HepG2 (cell line): ENCODE measurements at regions not wholly inside any gene's neighbourhood (a gene's known extent, or its start where the extent isn't known, plus 50 kb on each side); places are given as distances from the start of the nearest gene placed in this dataset.

Source experiments
- EP300 ChIP-seq, 3 experiments: sonication (generic) in 1 of 3; formaldehyde crosslinking in 1 of 3; IDR thresholded peaks; 2 replicates each; pipeline versions ENCODE4 v1.5.1 to v1.6.1; 2011 to 2020; ENCODE audit warnings: low read depth in 2 of 3, low read length in 2 of 3, borderline replicate concordance in 1 of 3, improper control_type of control experiment in 1 of 3, mild to moderate bottlenecking in 1 of 3, missing genetic modification reagents in 1 of 3, moderate library complexity in 1 of 3
- ZNF530 ChIP-seq: sonication (generic); formaldehyde crosslinking; IDR thresholded peaks from 2 replicates; pipeline ENCODE4 v1.5.0; 2020; ENCODE audit warnings: low read depth, mild to moderate bottlenecking, missing genetic modification reagents

- TF ChIP-seq ZNF530 (CRISPR knock-in tag) = no peak
- no peak for TF ChIP-seq EP300 (IDR thresholded peaks at IDR 0.05; ENCODE audit: low read depth in 2 of 2, low read length in 2 of 2)
- no peak for TF ChIP-seq EP300 (CRISPR knock-in tag; IDR thresholded peaks at IDR 0.05; ENCODE audit: borderline replicate concordance)
Observed at GRCh38 chr4:17260166-17260907, 251.6 kb downstream of the QDPR start.
